ENCODE measurements at regions not wholly inside any gene's neighbourhood (a gene's known extent, or its start where the extent isn't known, plus 50 kb on each side); places are given as distances from the start of the nearest gene placed in this dataset.

- no peak for DNase-seq (ENCODE audit: low read depth in 2 of 2)
- Histone ChIP-seq H3K36me3 (ENCODE audit: control insufficient read depth, insufficient read depth, low read length) (no peaks in the 10 kb centered on the region), H3K9ac (ENCODE audit: insufficient read depth, low read length) (no peak overlapping the region), H3K79me2 (ENCODE audit: control insufficient read depth, insufficient read depth, low read length) (no peaks in the 10 kb centered on the region), H3K9me3 (ENCODE audit: control insufficient read depth, insufficient read depth, low read depth, low read length) (no peaks in the 10 kb centered on the region), H3K4me2 (ENCODE audit: extremely low read depth, insufficient read depth, low read length) (no peak overlapping the region), H2AFZ (ENCODE audit: low read length) (no peak overlapping the region), H3K27me3 (ENCODE audit: control insufficient read depth, insufficient read depth, low read length) (no peaks in the 10 kb centered on the region), H3K4me1 (ENCODE audit: control insufficient read depth, extremely low read depth, insufficient read depth, low read length) (no peaks in the 10 kb centered on the region), H4K20me1 (ENCODE audit: control insufficient read depth, extremely low read depth, insufficient read depth, low read length) (no peaks in the 10 kb centered on the region), H3K27ac (ENCODE audit: insufficient read depth, low read length) (no peak overlapping the region), H3K4me3 (replicated peaks in 1 of 4; ENCODE audit: control extremely low read depth in 1 of 4, insufficient read depth in 1 of 4, low read depth in 3 of 4, low read length in 4 of 4) (no peak overlapping the region)
- TF ChIP-seq CTCF (conservative IDR thresholded peaks at IDR 0.05 in 1 of 2, IDR thresholded peaks at IDR 0.05 in 1 of 2; ENCODE audit: low read depth in 1 of 2, low read length in 2 of 2) (no peak), EZH2 (IDR thresholded peaks at IDR 0.05; ENCODE audit: low read length, missing control alignments) (no peak)
Observed at GRCh38 chr4:148854203-148854602, 412.0 kb upstream of the NR3C2 start.

DNA sequence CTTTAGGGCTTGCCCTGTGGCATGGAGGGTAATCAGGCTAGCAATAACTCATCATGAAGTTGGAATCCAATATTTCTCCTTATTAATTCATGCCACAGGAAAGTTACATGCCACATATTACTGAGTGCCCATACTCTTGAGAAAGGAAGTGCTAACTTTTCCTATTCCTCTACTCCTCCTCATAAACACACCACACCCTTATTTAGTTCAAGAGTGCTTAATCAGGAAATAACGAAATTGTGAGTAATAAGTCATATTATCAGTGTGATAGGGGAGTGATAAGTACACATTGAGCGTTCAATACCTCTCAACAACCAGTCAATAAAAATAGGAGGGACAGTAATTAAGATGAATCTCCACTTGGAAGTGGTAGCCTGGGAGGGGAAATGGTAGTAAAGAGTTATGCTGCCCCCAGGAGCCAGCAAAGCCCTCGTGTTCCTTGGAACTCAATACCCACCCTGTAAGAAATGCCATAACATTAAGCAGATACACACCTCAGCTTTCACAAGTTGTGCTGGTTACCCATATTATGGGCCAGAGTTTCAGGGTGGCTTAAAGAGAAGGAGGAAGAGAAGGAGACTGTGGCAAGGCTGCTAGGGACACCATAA, 410.0 kb upstream of the NR3C2 start:
- H3K9me3 ChIP-seq (ENCODE audit: control insufficient read depth, insufficient read depth, low read depth, low read length) = no peaks in the 10 kb centered on the region
- H3K9ac ChIP-seq (ENCODE audit: insufficient read depth, low read length) = no peak overlapping the region
- no peaks in the 10 kb centered on the region for H3K36me3 ChIP-seq (ENCODE audit: control insufficient read depth, insufficient read depth, low read length)
- H3K4me2 ChIP-seq (ENCODE audit: extremely low read depth, insufficient read depth, low read length) = no peak overlapping the region
- H3K79me2 ChIP-seq (ENCODE audit: control insufficient read depth, insufficient read depth, low read length) = no peaks in the 10 kb centered on the region
- TF ChIP-seq CTCF (conservative IDR thresholded peaks at IDR 0.05 in 1 of 2, IDR thresholded peaks at IDR 0.05 in 1 of 2; ENCODE audit: low read depth in 1 of 2, low read length in 2 of 2) = no peak
- H3K4me1 ChIP-seq (ENCODE audit: control insufficient read depth, extremely low read depth, insufficient read depth, low read length) = no peaks in the 10 kb centered on the region
- no peaks in the 10 kb centered on the region for H3K27me3 ChIP-seq (ENCODE audit: control insufficient read depth, insufficient read depth, low read length)
- DNase-seq (ENCODE audit: low read depth in 2 of 2) = no peak
- H3K4me3 ChIP-seq (replicated peaks in 1 of 4; ENCODE audit: control extremely low read depth in 1 of 4, insufficient read depth in 1 of 4, low read depth in 3 of 4, low read length in 4 of 4) = no peak overlapping the region
- H3K27ac ChIP-seq (ENCODE audit: insufficient read depth, low read length) = no peak overlapping the region
- no peaks in the 10 kb centered on the region for H4K20me1 ChIP-seq (ENCODE audit: control insufficient read depth, extremely low read depth, insufficient read depth, low read length)
- no peak overlapping the region for H2AFZ ChIP-seq (ENCODE audit: low read length)

DNA sequence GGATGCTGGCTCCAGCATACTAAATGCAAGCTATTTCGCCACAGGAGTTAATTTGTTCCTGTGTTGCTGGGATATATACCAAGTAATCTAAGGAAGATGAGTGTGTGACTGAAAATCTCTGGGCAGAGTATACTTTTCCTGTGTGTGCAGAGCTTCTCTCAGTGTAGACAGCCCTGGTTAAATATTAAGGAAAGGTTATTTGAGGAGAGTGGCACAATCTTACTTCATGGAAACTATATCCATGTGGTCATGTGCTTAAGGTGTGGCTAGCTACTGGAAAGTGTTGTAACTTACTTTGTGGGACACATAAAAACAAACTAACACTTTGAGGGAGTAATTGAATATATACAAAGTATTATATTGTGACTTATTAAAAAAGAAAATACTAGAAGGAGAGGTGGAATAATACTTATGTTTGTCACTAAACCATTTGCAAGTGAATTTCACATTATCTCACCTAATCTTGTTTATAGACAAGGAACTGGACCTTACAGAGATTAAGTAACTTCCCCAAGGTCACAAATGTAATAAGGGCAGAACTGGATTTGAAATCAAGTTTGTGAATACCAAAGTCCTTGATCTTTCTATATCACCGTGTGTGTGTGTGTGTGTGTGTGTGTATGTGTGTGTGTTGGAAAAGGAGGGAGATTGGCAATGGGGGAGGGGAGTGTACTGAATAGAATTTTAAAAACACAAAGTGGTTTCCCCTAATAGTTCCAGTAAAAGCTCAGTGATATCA, 408.2 kb upstream of the NR3C2 start:
- H3K9ac ChIP-seq (ENCODE audit: insufficient read depth, low read length) = no peak overlapping the region
- H3K4me3 ChIP-seq (replicated peaks in 1 of 4; ENCODE audit: control extremely low read depth in 1 of 4, insufficient read depth in 1 of 4, low read depth in 3 of 4, low read length in 4 of 4) = no peak overlapping the region
- no peaks in the 10 kb centered on the region for H3K27me3 ChIP-seq (ENCODE audit: control insufficient read depth, insufficient read depth, low read length)
- H4K20me1 ChIP-seq (ENCODE audit: control insufficient read depth, extremely low read depth, insufficient read depth, low read length) = no peaks in the 10 kb centered on the region
- H3K4me1 ChIP-seq (ENCODE audit: control insufficient read depth, extremely low read depth, insufficient read depth, low read length) = no peaks in the 10 kb centered on the region
- no peaks in the 10 kb centered on the region for H3K79me2 ChIP-seq (ENCODE audit: control insufficient read depth, insufficient read depth, low read length)
- no peak overlapping the region for H2AFZ ChIP-seq (ENCODE audit: low read length)
- no peak overlapping the region for H3K4me2 ChIP-seq (ENCODE audit: extremely low read depth, insufficient read depth, low read length)
- DNase-seq (ENCODE audit: low read depth in 2 of 2) = no peak
- H3K36me3 ChIP-seq (ENCODE audit: control insufficient read depth, insufficient read depth, low read length) = no peaks in the 10 kb centered on the region
- H3K9me3 ChIP-seq (ENCODE audit: control insufficient read depth, insufficient read depth, low read depth, low read length) = no peaks in the 10 kb centered on the region
- TF ChIP-seq EZH2 (IDR thresholded peaks at IDR 0.05; ENCODE audit: low read length, missing control alignments) = no peak
- TF ChIP-seq CTCF (conservative IDR thresholded peaks at IDR 0.05 in 1 of 2, IDR thresholded peaks at IDR 0.05 in 1 of 2; ENCODE audit: low read depth in 1 of 2, low read length in 2 of 2) = no peak
- no peak overlapping the region for H3K27ac ChIP-seq (ENCODE audit: insufficient read depth, low read length)
